ENCODE measurements at regions not wholly inside any gene's neighbourhood (a gene's known extent, or its start where the extent isn't known, plus 50 kb on each side); places are given as distances from the start of the nearest gene placed in this dataset.
"Not testable (repeated sequence)": the region's sequence is repeated elsewhere in the genome, so short reads cannot be mapped to it uniquely, and the experiment has no call there.

GRCh38 chr13:70747262-70747661 lies 639.0 kb upstream of the KLHL1 start:
- no peaks in the 10 kb centered on the region for H3K4me1 ChIP-seq
- DNase-seq (no peak), ATAC-seq (no peak)
- H3K36me3 ChIP-seq, result no peaks in the 10 kb centered on the region
- no peak overlapping the region for H3K4me3 ChIP-seq
- no peaks in the 10 kb centered on the region for H3K9me3 ChIP-seq
- H3K27ac ChIP-seq, result no peak overlapping the region
- no peaks in the 10 kb centered on the region for H3K27me3 ChIP-seq (ENCODE audit: low read depth)
- intact Hi-C loops (cut with DNase I), result no loop called here
- TF ChIP-seq, protein P1, sequence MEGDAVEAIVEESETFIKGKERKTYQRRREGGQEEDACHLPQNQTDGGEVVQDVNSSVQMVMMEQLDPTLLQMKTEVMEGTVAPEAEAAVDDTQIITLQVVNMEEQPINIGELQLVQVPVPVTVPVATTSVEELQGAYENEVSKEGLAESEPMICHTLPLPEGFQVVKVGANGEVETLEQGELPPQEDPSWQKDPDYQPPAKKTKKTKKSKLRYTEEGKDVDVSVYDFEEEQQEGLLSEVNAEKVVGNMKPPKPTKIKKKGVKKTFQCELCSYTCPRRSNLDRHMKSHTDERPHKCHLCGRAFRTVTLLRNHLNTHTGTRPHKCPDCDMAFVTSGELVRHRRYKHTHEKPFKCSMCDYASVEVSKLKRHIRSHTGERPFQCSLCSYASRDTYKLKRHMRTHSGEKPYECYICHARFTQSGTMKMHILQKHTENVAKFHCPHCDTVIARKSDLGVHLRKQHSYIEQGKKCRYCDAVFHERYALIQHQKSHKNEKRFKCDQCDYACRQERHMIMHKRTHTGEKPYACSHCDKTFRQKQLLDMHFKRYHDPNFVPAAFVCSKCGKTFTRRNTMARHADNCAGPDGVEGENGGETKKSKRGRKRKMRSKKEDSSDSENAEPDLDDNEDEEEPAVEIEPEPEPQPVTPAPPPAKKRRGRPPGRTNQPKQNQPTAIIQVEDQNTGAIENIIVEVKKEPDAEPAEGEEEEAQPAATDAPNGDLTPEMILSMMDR (IDR thresholded peaks at IDR 0.05), result no peak

DNA sequence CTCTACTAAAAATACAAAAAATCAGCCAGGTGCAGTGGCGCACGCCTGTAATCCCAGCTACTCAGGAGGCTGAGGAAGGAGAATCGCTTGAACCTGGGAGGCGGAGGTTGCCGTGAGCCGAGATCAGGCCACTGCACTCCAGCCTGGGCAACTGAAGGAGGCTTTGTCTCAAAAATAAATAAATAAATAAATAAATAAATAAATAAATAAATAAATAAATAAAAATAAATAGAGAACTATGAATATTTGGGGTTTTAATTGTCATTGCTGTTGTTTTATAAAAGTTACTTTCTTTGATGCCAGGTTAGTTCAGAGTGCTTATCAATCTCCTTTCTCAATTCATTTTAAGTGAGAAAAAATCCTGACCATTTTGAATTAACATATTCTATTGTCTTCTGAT lies 638.2 kb upstream of the KLHL1 start:
- intact Hi-C loops (cut with DNase I); H3K27ac ChIP-seq; H3K27me3 ChIP-seq (ENCODE audit: low read depth); H3K36me3 ChIP-seq; DNase-seq; H3K4me3 ChIP-seq; H3K4me1 ChIP-seq; ATAC-seq; H3K9me3 ChIP-seq: not testable (repeated sequence)

DNA sequence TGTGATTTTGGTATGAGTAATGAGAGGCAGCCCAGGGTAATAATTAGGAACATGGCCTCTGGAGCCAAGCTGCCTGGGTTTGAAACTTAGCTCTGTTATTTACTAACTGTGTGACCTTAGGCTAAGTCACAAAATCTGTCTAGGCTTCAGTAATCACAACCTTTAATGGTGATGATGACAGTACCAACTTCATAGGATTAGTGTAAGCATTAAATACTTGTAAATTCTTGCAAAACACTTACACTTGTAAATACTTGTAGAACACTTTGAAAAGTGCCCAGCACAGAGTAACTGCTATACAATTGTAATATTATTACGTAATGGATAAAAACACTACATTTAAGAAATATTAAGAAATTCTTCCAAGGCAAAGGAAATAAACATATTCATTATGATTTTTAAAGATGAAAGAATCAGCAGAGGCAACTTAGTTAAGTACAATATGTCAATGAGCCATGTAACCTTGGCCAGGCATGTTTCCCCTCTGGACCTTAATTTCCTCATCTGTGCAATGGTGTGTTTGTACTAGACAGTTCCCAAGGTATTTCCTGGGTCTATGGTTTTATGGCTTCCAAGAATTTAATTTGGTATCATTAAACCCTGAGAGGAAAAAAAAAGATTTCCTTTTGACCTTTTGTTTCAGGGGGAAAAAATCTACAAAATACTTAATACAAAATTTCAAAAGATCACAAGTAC lies 628.5 kb upstream of the KLHL1 start:
- intact Hi-C loops (cut with DNase I), result no loop called here
- Histone ChIP-seq H3K9me3 (no peaks in the 10 kb centered on the region), H3K27me3 (ENCODE audit: low read depth) (no peaks in the 10 kb centered on the region), H3K4me3 (no peak overlapping the region), H3K36me3 (no peaks in the 10 kb centered on the region), H3K27ac (no peak overlapping the region), H3K4me1 (no peaks in the 10 kb centered on the region)
- TF ChIP-seq, protein P1 (IDR thresholded peaks at IDR 0.05), result no peak
- no peak for ATAC-seq
- no peak for DNase-seq

- Histone ChIP-seq H3K27me3 (ENCODE audit: low read depth) (no peaks in the 10 kb centered on the region), H3K9me3 (no peaks in the 10 kb centered on the region), H3K4me1 (no peaks in the 10 kb centered on the region), H3K4me3 (no peak overlapping the region), H3K36me3 (no peaks in the 10 kb centered on the region), H3K27ac (no peak overlapping the region)
- no peak for ATAC-seq
- TF ChIP-seq, protein P1 (IDR thresholded peaks at IDR 0.05), result no peak
- no peak for DNase-seq
- intact Hi-C loops (cut with DNase I), result no loop called here
These were observed 624.4 kb upstream of the KLHL1 start for GRCh38 chr13:70732611-70733010.

GRCh38 chr13:70729369-70729768 lies 621.1 kb upstream of the KLHL1 start:
- H3K36me3 ChIP-seq, result no peaks in the 10 kb centered on the region
- DNase-seq (no peak), ATAC-seq (no peak)
- H3K9me3 ChIP-seq, result no peaks in the 10 kb centered on the region
- TF ChIP-seq, protein P1 (IDR thresholded peaks at IDR 0.05), result no peak
- no peaks in the 10 kb centered on the region for H3K27me3 ChIP-seq (ENCODE audit: low read depth)
- H3K27ac ChIP-seq, result no peak overlapping the region
- intact Hi-C loops (cut with DNase I), result no loop called here
- no peak overlapping the region for H3K4me3 ChIP-seq
- H3K4me1 ChIP-seq, result no peaks in the 10 kb centered on the region

- Histone ChIP-seq H3K4me1 (no peaks in the 10 kb centered on the region), H3K4me3 (no peak overlapping the region), H3K27ac (no peak overlapping the region), H3K9me3 (no peaks in the 10 kb centered on the region), H3K36me3 (no peaks in the 10 kb centered on the region), H3K27me3 (ENCODE audit: low read depth) (no peaks in the 10 kb centered on the region)
- ATAC-seq (no peak), DNase-seq (no peak)
- TF ChIP-seq, protein P1 (IDR thresholded peaks at IDR 0.05), result no peak
- intact Hi-C loops (cut with DNase I), result no loop called here
These were observed 615.5 kb upstream of the KLHL1 start for GRCh38 chr13:70723732-70724131.
